ENCODE measurements at regions not wholly inside any gene's neighbourhood (a gene's known extent, or its start where the extent isn't known, plus 50 kb on each side); places are given as distances from the start of the nearest gene placed in this dataset.

DNA sequence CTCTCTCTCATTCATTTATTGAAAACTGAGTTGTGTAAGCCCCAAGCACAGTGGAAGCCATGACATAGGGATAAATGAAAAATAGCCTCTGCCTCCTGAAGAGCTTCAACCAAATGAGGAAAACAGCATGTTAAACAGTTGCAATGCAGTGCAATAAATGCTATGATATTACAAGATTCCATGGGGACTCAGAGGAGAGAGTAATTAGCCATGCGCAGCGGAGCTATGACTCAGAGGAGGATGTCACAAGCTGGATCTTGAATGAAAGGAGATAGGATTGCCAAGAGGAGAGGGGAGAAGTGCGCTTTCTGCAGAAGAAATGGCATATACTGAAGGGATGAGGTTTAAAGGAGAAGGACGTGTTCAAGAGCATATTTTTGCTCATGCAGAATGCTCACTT lies 231.3 kb upstream of the PLXNA2 start:
- no peak overlapping the region for H3K27ac ChIP-seq (ENCODE audit: low read length)
- ChIA-PET POLR2A (no interaction called here), CTCF (no interaction called here)
- H3K4me3 ChIP-seq (ENCODE audit: low read depth in 2 of 2, low read length in 2 of 2) = no peak overlapping the region
- ATAC-seq (no peak), DNase-seq (ENCODE audit: low read depth, low spot score) (no peak)
- intact Hi-C loops (cut with micrococcal nuclease; ENCODE audit: unreplicated experiment) = no loop called here
- no peaks in the 10 kb centered on the region for H3K9me3 ChIP-seq (ENCODE audit: control insufficient read depth, insufficient read depth, low read depth, low read length)
- in situ Hi-C loops (cut with HindIII; ENCODE audit: low pct_unique_long_range_greater_than_20kb, low sequenced_read_pairs) = no loop called here
- TF ChIP-seq SIN3A (IDR thresholded peaks at IDR 0.05; ENCODE audit: borderline replicate concordance, insufficient read depth, low read depth, low read length) = no peak
- TF ChIP-seq POLR2AphosphoS5 (IDR thresholded peaks at IDR 0.05; ENCODE audit: low read depth, low read length) = no peak
- no peak for TF ChIP-seq TCF7L2 (IDR thresholded peaks at IDR 0.05; ENCODE audit: low read depth, low read length)
- TF ChIP-seq, protein P1, sequence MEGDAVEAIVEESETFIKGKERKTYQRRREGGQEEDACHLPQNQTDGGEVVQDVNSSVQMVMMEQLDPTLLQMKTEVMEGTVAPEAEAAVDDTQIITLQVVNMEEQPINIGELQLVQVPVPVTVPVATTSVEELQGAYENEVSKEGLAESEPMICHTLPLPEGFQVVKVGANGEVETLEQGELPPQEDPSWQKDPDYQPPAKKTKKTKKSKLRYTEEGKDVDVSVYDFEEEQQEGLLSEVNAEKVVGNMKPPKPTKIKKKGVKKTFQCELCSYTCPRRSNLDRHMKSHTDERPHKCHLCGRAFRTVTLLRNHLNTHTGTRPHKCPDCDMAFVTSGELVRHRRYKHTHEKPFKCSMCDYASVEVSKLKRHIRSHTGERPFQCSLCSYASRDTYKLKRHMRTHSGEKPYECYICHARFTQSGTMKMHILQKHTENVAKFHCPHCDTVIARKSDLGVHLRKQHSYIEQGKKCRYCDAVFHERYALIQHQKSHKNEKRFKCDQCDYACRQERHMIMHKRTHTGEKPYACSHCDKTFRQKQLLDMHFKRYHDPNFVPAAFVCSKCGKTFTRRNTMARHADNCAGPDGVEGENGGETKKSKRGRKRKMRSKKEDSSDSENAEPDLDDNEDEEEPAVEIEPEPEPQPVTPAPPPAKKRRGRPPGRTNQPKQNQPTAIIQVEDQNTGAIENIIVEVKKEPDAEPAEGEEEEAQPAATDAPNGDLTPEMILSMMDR (IDR thresholded peaks at IDR 0.05) = no peak
- TF ChIP-seq, protein P2, sequence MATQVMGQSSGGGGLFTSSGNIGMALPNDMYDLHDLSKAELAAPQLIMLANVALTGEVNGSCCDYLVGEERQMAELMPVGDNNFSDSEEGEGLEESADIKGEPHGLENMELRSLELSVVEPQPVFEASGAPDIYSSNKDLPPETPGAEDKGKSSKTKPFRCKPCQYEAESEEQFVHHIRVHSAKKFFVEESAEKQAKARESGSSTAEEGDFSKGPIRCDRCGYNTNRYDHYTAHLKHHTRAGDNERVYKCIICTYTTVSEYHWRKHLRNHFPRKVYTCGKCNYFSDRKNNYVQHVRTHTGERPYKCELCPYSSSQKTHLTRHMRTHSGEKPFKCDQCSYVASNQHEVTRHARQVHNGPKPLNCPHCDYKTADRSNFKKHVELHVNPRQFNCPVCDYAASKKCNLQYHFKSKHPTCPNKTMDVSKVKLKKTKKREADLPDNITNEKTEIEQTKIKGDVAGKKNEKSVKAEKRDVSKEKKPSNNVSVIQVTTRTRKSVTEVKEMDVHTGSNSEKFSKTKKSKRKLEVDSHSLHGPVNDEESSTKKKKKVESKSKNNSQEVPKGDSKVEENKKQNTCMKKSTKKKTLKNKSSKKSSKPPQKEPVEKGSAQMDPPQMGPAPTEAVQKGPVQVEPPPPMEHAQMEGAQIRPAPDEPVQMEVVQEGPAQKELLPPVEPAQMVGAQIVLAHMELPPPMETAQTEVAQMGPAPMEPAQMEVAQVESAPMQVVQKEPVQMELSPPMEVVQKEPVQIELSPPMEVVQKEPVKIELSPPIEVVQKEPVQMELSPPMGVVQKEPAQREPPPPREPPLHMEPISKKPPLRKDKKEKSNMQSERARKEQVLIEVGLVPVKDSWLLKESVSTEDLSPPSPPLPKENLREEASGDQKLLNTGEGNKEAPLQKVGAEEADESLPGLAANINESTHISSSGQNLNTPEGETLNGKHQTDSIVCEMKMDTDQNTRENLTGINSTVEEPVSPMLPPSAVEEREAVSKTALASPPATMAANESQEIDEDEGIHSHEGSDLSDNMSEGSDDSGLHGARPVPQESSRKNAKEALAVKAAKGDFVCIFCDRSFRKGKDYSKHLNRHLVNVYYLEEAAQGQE (IDR thresholded peaks at IDR 0.05; ENCODE audit: insufficient read depth in 1 of 2, low read depth in 2 of 2, low read length in 1 of 2) = no peak
- H3K36me3 ChIP-seq (ENCODE audit: control insufficient read depth, insufficient read depth, low read length) = no peaks in the 10 kb centered on the region
- BruUV-seq (replicated peaks) = no TSS peak
- H3K4me1 ChIP-seq (ENCODE audit: control insufficient read depth, insufficient read depth, low read length) = no peaks in the 10 kb centered on the region
- H3K27me3 ChIP-seq (ENCODE audit: control insufficient read depth, insufficient read depth, low read length) = no peaks in the 10 kb centered on the region

DNA sequence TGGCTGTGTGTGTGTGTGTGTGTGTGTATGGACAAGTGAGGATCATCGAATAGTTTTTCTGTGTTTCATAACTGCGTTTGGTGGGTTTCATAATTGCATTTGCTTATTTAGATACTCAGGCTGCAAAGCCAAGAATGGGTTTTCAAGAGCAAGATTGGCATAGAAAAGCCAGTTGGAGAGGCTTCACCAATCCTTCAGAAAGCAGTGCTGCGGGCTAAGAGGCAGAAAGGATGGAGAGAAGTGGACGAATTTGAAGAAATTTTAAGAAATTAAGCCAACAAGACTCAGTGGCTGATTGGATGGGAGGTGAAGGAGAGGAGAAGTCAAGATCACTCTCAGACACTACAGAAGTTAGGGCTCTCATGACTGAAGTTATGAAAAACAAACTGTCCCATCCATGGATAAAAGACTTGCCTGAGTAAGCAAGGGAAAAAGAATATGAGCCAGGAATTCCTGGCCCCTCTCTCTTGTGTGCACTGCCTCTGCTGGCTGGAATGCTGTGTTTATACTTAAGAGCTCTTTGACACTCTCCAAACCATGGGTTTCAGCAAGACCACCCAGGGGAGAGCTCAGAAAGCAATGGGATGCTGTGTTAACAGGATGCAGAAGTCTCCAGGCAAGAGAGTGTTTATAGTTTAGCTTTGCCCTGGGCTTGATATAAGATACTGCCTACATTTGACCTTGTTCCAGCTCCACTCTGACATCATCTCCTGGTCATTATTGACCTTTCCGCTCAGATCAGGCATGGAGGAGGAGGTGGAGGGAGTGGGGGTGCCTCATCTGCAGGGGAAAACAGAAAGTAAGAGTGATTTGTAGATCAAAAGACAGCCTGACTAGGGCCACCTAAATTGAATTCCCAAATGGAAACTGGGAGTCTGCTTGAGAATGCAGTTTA lies 232.0 kb upstream of the PLXNA2 start:
- Histone ChIP-seq H3K36me3 (ENCODE audit: control insufficient read depth, insufficient read depth, low read length) (no peaks in the 10 kb centered on the region), H3K27ac (ENCODE audit: low read length) (no peak overlapping the region), H3K9me3 (ENCODE audit: control insufficient read depth, insufficient read depth, low read depth, low read length) (no peaks in the 10 kb centered on the region), H3K4me3 (ENCODE audit: low read depth in 2 of 2, low read length in 2 of 2) (no peak overlapping the region), H3K27me3 (ENCODE audit: control insufficient read depth, insufficient read depth, low read length) (no peaks in the 10 kb centered on the region), H3K4me1 (ENCODE audit: control insufficient read depth, insufficient read depth, low read length) (no peaks in the 10 kb centered on the region)
- intact Hi-C loops (cut with micrococcal nuclease; ENCODE audit: unreplicated experiment) = no loop called here
- CTCF ChIA-PET = no interaction called here
- DNase-seq (ENCODE audit: low read depth, low spot score) = no peak
- in situ Hi-C loops (cut with HindIII; ENCODE audit: low pct_unique_long_range_greater_than_20kb, low sequenced_read_pairs) = no loop called here
- TF ChIP-seq SIN3A (IDR thresholded peaks at IDR 0.05; ENCODE audit: borderline replicate concordance, insufficient read depth, low read depth, low read length) (no peak), POLR2AphosphoS5 (IDR thresholded peaks at IDR 0.05; ENCODE audit: low read depth, low read length) (no peak), TCF7L2 (IDR thresholded peaks at IDR 0.05; ENCODE audit: low read depth, low read length) (no peak)
- TF ChIP-seq, protein P1 (IDR thresholded peaks at IDR 0.05) = no peak
- TF ChIP-seq, protein P2 (IDR thresholded peaks at IDR 0.05; ENCODE audit: insufficient read depth in 1 of 2, low read depth in 2 of 2, low read length in 1 of 2) = no peak
- POLR2A ChIA-PET = no interaction called here
- ATAC-seq = no peak
- no TSS peak for BruUV-seq (replicated peaks)
